WTC11 (cell line): ENCODE measurements at regions not wholly inside any gene's neighbourhood (a gene's known extent, or its start where the extent isn't known, plus 50 kb on each side); places are given as distances from the start of the nearest gene placed in this dataset.

Experiments
- NFYB ChIP-seq: sonication (generic); formaldehyde crosslinking; conservative IDR thresholded peaks from 2 replicates; pipeline ENCODE4 v1.8.0; 2022; ENCODE audit warnings: low read depth, missing genetic modification reagents
- TF ChIP-seq, protein P1 (sequence below): sonication (generic); formaldehyde crosslinking; conservative IDR thresholded peaks from 2 replicates; pipeline ENCODE4 v1.8.1; 2022; ENCODE audit warnings: mild to moderate bottlenecking, missing genetic modification reagents
- TF ChIP-seq, protein P2 (sequence below): sonication (generic); formaldehyde crosslinking; IDR thresholded peaks from 2 replicates; pipeline ENCODE4 v1.8.1; 2023; ENCODE audit warnings: mild to moderate bottlenecking, missing genetic modification reagents, borderline replicate concordance

DNA sequence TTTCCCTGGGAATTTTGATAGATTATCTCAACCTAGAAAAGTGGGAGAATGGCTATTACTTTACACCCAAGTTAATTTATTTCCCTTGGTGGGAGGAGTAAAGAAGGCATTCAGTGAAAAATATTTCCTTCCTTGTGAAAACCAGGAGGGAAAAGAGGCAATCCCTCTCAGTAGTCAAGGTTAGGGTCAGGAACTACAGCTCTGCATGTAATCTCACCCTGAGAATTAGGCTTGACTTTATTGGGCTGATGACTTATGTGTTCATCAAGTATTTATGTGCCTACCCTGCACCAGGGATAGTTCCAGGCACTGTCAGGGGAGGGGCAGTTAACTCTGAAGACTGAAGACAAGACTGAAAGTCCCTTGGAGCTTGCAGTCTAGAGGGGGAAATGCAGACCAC lies 281.8 kb downstream of the DLEU7 start:
- TF ChIP-seq, protein P1, sequence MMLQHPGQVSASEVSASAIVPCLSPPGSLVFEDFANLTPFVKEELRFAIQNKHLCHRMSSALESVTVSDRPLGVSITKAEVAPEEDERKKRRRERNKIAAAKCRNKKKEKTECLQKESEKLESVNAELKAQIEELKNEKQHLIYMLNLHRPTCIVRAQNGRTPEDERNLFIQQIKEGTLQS (CRISPR knock-in tag): no peak
- TF ChIP-seq, protein P2, sequence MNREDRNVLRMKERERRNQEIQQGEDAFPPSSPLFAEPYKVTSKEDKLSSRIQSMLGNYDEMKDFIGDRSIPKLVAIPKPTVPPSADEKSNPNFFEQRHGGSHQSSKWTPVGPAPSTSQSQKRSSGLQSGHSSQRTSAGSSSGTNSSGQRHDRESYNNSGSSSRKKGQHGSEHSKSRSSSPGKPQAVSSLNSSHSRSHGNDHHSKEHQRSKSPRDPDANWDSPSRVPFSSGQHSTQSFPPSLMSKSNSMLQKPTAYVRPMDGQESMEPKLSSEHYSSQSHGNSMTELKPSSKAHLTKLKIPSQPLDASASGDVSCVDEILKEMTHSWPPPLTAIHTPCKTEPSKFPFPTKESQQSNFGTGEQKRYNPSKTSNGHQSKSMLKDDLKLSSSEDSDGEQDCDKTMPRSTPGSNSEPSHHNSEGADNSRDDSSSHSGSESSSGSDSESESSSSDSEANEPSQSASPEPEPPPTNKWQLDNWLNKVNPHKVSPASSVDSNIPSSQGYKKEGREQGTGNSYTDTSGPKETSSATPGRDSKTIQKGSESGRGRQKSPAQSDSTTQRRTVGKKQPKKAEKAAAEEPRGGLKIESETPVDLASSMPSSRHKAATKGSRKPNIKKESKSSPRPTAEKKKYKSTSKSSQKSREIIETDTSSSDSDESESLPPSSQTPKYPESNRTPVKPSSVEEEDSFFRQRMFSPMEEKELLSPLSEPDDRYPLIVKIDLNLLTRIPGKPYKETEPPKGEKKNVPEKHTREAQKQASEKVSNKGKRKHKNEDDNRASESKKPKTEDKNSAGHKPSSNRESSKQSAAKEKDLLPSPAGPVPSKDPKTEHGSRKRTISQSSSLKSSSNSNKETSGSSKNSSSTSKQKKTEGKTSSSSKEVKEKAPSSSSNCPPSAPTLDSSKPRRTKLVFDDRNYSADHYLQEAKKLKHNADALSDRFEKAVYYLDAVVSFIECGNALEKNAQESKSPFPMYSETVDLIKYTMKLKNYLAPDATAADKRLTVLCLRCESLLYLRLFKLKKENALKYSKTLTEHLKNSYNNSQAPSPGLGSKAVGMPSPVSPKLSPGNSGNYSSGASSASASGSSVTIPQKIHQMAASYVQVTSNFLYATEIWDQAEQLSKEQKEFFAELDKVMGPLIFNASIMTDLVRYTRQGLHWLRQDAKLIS (CRISPR knock-in tag): no peak
- no peak for TF ChIP-seq NFYB (CRISPR knock-in tag)
